Epithelial cell of esophagus (primary cell): ENCODE measurements at regions not wholly inside any gene's neighbourhood (a gene's known extent, or its start where the extent isn't known, plus 50 kb on each side); places are given as distances from the start of the nearest gene placed in this dataset.

Source experiments
- DNase-seq: peaks from one replicate; pipeline ENCODE4 v3.0.0; 2010; ENCODE audit warnings: low read depth
- H3K4me3 ChIP-seq: 2 replicates; pipeline ENCODE4 v1.5.1; 2011; ENCODE audit warnings: mild to moderate bottlenecking, low read length, control low read depth
- CTCF ChIP-seq: IDR thresholded peaks from 2 replicates; pipeline ENCODE4 v1.5.1; 2011; ENCODE audit warnings: low read depth, mild to moderate bottlenecking, low read length, control low read depth, inconsistent platforms; ENCODE audit not compliant: insufficient read depth; ENCODE audit errors: missing control alignments

- H3K4me3 ChIP-seq: no peak overlapping the region
- DNase-seq: no peak
- TF ChIP-seq CTCF: no peak
Measured at GRCh38 chr20:56766528-56766927, 137.4 kb downstream of the TFAP2C start.

- no peak overlapping the region for H3K4me3 ChIP-seq
- DNase-seq: no peak
- no peak for TF ChIP-seq CTCF
Measured at GRCh38 chr20:56769921-56770600, 141.0 kb downstream of the TFAP2C start.

GRCh38 chr20:56773749-56774148 lies 144.6 kb downstream of the TFAP2C start:
- DNase-seq: no peak
- TF ChIP-seq CTCF: no peak
- no peak overlapping the region for H3K4me3 ChIP-seq

- H3K4me3 ChIP-seq: no peak overlapping the region
- no peak for TF ChIP-seq CTCF
- DNase-seq: no peak
Measured at GRCh38 chr20:56774873-56775272, 145.8 kb downstream of the TFAP2C start.

GRCh38 chr20:56776345-56776744 lies 147.2 kb downstream of the TFAP2C start:
- no peak overlapping the region for H3K4me3 ChIP-seq
- DNase-seq: no peak
- TF ChIP-seq CTCF: no peak

GRCh38 chr20:56778765-56779195 lies 149.7 kb downstream of the TFAP2C start:
- no peak for DNase-seq
- TF ChIP-seq CTCF: no peak

More at GRCh38 chr20:56778765-56779195, 149.7 kb downstream of the TFAP2C start:
- no peak overlapping the region for H3K4me3 ChIP-seq
